Adrenal gland (tissue), 5 donors: ENCODE measurements at regions not wholly inside any gene's neighbourhood (a gene's known extent, or its start where the extent isn't known, plus 50 kb on each side); places are given as distances from the start of the nearest gene placed in this dataset.

Experiments
- CTCF ChIP-seq, 6 experiments: fragments of 450-650 bp in 4 of 6; fragments of 200-600 bp in 2 of 6; sonication (generic) in 1 of 6; IDR thresholded peaks; 1 replicate in 5 of 6; 2 replicates in 1 of 6; pipeline versions ENCODE4 v1.5.1 to v1.8.0; 2016 to 2021; ENCODE audit warnings: antibody characterized with exemption in 6 of 6, mild to moderate bottlenecking in 2 of 6, moderate library complexity in 1 of 6
- POLR2A ChIP-seq, 2 donors: fragments of 450-650 bp; IDR thresholded peaks; one replicate each; pipeline ENCODE4 v1.6.1; 2017; ENCODE audit warnings: antibody characterized with exemption in 2 of 2, mild to moderate bottlenecking in 2 of 2, moderate library complexity in 1 of 2
- donor health status: DM: no; HTN: no; CAD: no.

- TF ChIP-seq POLR2A (IDR thresholded peaks at IDR 0.05): no peak
- peak in 1 of 6 experiments; percentile 3 for TF ChIP-seq CTCF (IDR thresholded peaks at IDR 0.05)
Measured at GRCh38 chr3:147507638-147508286, 98.6 kb downstream of the ZIC1 start.
